Astrocyte of the spinal cord (primary cell): ENCODE measurements at regions not wholly inside any gene's neighbourhood (a gene's known extent, or its start where the extent isn't known, plus 50 kb on each side); places are given as distances from the start of the nearest gene placed in this dataset.
A peak's percentile ranks its signal among the peaks of the same experiment; 100 is the strongest.

ENCODE experiments used
- DNase-seq: peaks from one replicate; pipeline ENCODE4 v3.0.0; 2011; ENCODE audit warnings: low read depth, low spot score
- H3K4me3 ChIP-seq: 2 replicates; pipeline ENCODE4 v1.5.1; 2011; ENCODE audit warnings: low read depth, mild to moderate bottlenecking, low read length, moderate library complexity
- CTCF ChIP-seq: IDR thresholded peaks from 2 replicates; pipeline ENCODE4 v1.5.1; 2012; ENCODE audit warnings: low read depth, mild to moderate bottlenecking, low read length, inconsistent platforms
- in situ Hi-C: cut with HindIII; loops from 2 replicates; pipeline ENCODE4 v1.10.0; 2017; ENCODE audit warnings: low sequenced_read_pairs

GRCh38 chr5:15433709-15434108 is 66.3 kb upstream of the FBXL7 start:
- TF ChIP-seq CTCF, result no peak
- DNase-seq, result no peak
- in situ Hi-C loops, result no loop called here
- H3K4me3 ChIP-seq, result no peak overlapping the region

- H3K4me3 ChIP-seq, result no peak overlapping the region
- TF ChIP-seq CTCF, result no peak
- no peak for DNase-seq
- in situ Hi-C loops, result no loop called here
These were observed 68.1 kb upstream of the FBXL7 start for GRCh38 chr5:15431923-15432322.

GRCh38 chr5:15425766-15426165 is 74.2 kb upstream of the FBXL7 start:
- peak overlapping the region; percentile 22 for H3K4me3 ChIP-seq

GRCh38 chr5:15424769-15425168 is 75.2 kb upstream of the FBXL7 start:
- in situ Hi-C loops, result no loop called here
- no peak overlapping the region for H3K4me3 ChIP-seq
- DNase-seq, result no peak
- TF ChIP-seq CTCF, result no peak

More at GRCh38 chr5:15425766-15426165, 74.2 kb upstream of the FBXL7 start:
- DNase-seq, result peak; percentile 21
- TF ChIP-seq CTCF, result no peak
- in situ Hi-C loops, result no loop called here

GRCh38 chr5:15421921-15422412 is 78.0 kb upstream of the FBXL7 start:
- H3K4me3 ChIP-seq, result no peak overlapping the region
- in situ Hi-C loops, result no loop called here
- no peak for TF ChIP-seq CTCF
- DNase-seq, result peak; percentile 25

GRCh38 chr5:15421381-15421780 is 78.6 kb upstream of the FBXL7 start:
- DNase-seq, result no peak
- no peak overlapping the region for H3K4me3 ChIP-seq
- in situ Hi-C loops, result no loop called here
- TF ChIP-seq CTCF, result no peak

- no peak overlapping the region for H3K4me3 ChIP-seq
- DNase-seq, result no peak
- in situ Hi-C loops, result no loop called here
- no peak for TF ChIP-seq CTCF
These were observed 79.8 kb upstream of the FBXL7 start for GRCh38 chr5:15420201-15420600.
